AG09309 (cell line): ENCODE measurements at regions not wholly inside any gene's neighbourhood (a gene's known extent, or its start where the extent isn't known, plus 50 kb on each side); places are given as distances from the start of the nearest gene placed in this dataset.

Experiments used
- DNase-seq: peaks from one replicate; pipeline ENCODE4 v3.0.0-alpha.2; 2010; ENCODE audit warnings: low read depth
- H3K4me3 ChIP-seq: 2 replicates; pipeline ENCODE4 v1.5.1; 2011; ENCODE audit warnings: mild to moderate bottlenecking, low read depth, low read length, moderate library complexity; ENCODE audit not compliant: control insufficient read depth
- CTCF ChIP-seq: IDR thresholded peaks from 2 replicates; pipeline ENCODE4 v1.5.1; 2011; ENCODE audit warnings: mild to moderate bottlenecking, low read depth, low read length, inconsistent platforms; ENCODE audit not compliant: insufficient read depth, control insufficient read depth; ENCODE audit errors: missing control alignments

- no peak for TF ChIP-seq CTCF
- no peak for DNase-seq
- no peak overlapping the region for H3K4me3 ChIP-seq
These were observed 116.9 kb upstream of the DTNBP1 start for GRCh38 chr6:15779726-15780125.

GRCh38 chr6:15776458-15776980 lies 113.7 kb upstream of the DTNBP1 start:
- no peak overlapping the region for H3K4me3 ChIP-seq
- DNase-seq: no peak
- no peak for TF ChIP-seq CTCF

- DNase-seq: no peak
- TF ChIP-seq CTCF: no peak
- H3K4me3 ChIP-seq: no peak overlapping the region
These were observed 112.9 kb upstream of the DTNBP1 start for GRCh38 chr6:15775741-15776140.

- no peak overlapping the region for H3K4me3 ChIP-seq
These were observed 112.3 kb upstream of the DTNBP1 start for GRCh38 chr6:15775076-15775634.

GRCh38 chr6:15773806-15774410 lies 111.1 kb upstream of the DTNBP1 start:
- DNase-seq: no peak
- TF ChIP-seq CTCF: no peak
- H3K4me3 ChIP-seq: no peak overlapping the region

More at GRCh38 chr6:15775076-15775634, 112.3 kb upstream of the DTNBP1 start:
- DNase-seq: no peak
- TF ChIP-seq CTCF: no peak

- no peak for TF ChIP-seq CTCF
- peak; percentile 11 for DNase-seq
- H3K4me3 ChIP-seq: no peak overlapping the region
These were observed 107.7 kb upstream of the DTNBP1 start for GRCh38 chr6:15770347-15771143.
